Gastroesophageal sphincter (tissue), 4 donors: ENCODE measurements at regions not wholly inside any gene's neighbourhood (a gene's known extent, or its start where the extent isn't known, plus 50 kb on each side); places are given as distances from the start of the nearest gene placed in this dataset.

Experiments used
- ATAC-seq: fragments of 150-250 bp; one replicate; pipeline ENCODE4 v1.9.1; 2016; ENCODE audit warnings: mild to moderate bottlenecking, moderate library complexity
- H3K27ac ChIP-seq, 4 donors: fragments of 200-600 bp; sonication (generic) in 3 of 4; 1 replicate in 3 of 4; 2 replicates in 1 of 4; pipeline ENCODE4 v1.5.1; 2016 to 2019
- H3K27me3 ChIP-seq: fragments of 200-600 bp; sonication (generic); one replicate; pipeline ENCODE4 v1.5.1; 2019
- H3K36me3 ChIP-seq, 2 donors: fragments of 200-600 bp; sonication (generic); one replicate each; pipeline ENCODE4 v1.5.1; 2019; ENCODE audit warnings: control low read depth in 1 of 2
- H3K4me1 ChIP-seq, 3 donors: fragments of 200-600 bp; sonication (generic); 1 replicate in 2 of 3; 2 replicates in 1 of 3; pipeline ENCODE4 v1.5.1; 2016 to 2019; ENCODE audit warnings: control low read depth in 2 of 3
- H3K4me3 ChIP-seq, 2 donors: fragments of 200-600 bp; sonication (generic); one replicate each; pipeline ENCODE4 v1.5.1; 2019; ENCODE audit warnings: mild to moderate bottlenecking in 1 of 2, moderate library complexity in 1 of 2
- H3K9me3 ChIP-seq, 3 donors: fragments of 200-600 bp; sonication (generic); one replicate each; pipeline ENCODE4 v1.5.1; 2017 to 2019; ENCODE audit warnings: control low read depth in 2 of 3
- CTCF ChIP-seq, 4 experiments: fragments of 200-600 bp in 2 of 4; fragments of 450-650 bp in 2 of 4; sonication (generic) in 1 of 4; IDR thresholded peaks; one replicate each; pipeline ENCODE4 v1.5.1; 2017 to 2019; ENCODE audit warnings: antibody characterized with exemption in 4 of 4, mild to moderate bottlenecking in 2 of 4, moderate library complexity in 2 of 4
- EP300 ChIP-seq: sonication (generic); formaldehyde crosslinking; IDR thresholded peaks from one replicate; pipeline ENCODE4 v1.6.1; 2017; ENCODE audit warnings: antibody characterized with exemption, mild to moderate bottlenecking
- POLR2A ChIP-seq, 2 donors: fragments of 450-650 bp; IDR thresholded peaks; one replicate each; pipeline ENCODE4 v1.6.1; 2017; ENCODE audit warnings: antibody characterized with exemption in 2 of 2, mild to moderate bottlenecking in 2 of 2, moderate library complexity in 1 of 2
- POLR2AphosphoS5 ChIP-seq: sonication (generic); formaldehyde crosslinking; IDR thresholded peaks from one replicate; pipeline ENCODE4 v1.6.1; 2017; ENCODE audit warnings: antibody characterized with exemption
- WGBS, 2 donors: methylation state at CpG; one replicate each; pipeline ENCODE4 v1.1.5; 2018; ENCODE audit warnings: low coverage in 1 of 2; 5-methylcytosine and 5-hydroxymethylcytosine counted together

DNA sequence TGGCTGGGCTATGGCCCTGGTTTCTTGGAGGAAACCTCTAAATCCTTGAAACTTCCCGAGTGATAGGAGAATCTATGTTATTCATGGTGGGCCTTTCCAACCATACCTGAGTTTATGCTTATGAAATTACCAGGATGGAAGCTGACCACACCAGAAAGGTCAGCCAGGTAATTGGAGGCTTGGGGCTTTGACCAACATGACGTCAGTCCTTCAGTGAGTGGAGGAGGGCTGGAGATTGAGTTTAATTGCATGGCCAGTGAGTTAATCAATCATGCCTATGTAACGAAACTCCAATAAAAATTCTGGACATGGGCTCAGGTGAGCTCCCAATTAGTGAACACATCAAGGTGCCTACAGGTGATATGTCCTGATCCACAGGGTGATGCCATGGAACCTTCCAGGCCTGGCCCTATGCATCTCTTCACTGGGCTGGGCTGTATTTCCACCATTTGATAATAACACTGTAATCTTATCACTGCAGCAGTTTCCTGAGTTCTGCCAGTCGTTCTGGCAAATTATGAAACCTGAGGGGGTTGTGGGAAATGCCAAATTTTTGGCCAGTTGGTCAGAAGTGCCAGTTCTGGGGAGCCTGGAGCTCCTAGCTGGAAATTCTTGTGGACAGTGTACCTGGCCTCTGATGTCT, 106.5 kb downstream of the CDH26 start:
- no peak for ATAC-seq
- H3K27me3 ChIP-seq: peaks cover 36% of the 10 kb centered on the region
- H3K4me1 ChIP-seq: peaks cover 0 to 19% (median 3%) of the 10 kb centered on the region in 3 donors
- H3K36me3 ChIP-seq: no peaks in the 10 kb centered on the region
- WGBS, 2 donors: 100% methylated on average over 1 of the region's 4 CpGs; no CpG with 5 or more reads in 1 of the 2 donors
- H3K27ac ChIP-seq: no peak overlapping the region
- H3K4me3 ChIP-seq: no peak overlapping the region
- TF ChIP-seq POLR2AphosphoS5 (no peak), POLR2A (IDR thresholded peaks at IDR 0.05) (no peak), EP300 (no peak), CTCF (IDR thresholded peaks at IDR 0.05) (no peak)
- H3K9me3 ChIP-seq: no peaks in the 10 kb centered on the region

- Histone ChIP-seq H3K4me1 (peaks cover 0 to 19% (median 3%) of the 10 kb centered on the region in 3 donors), H3K27ac (no peak overlapping the region), H3K36me3 (no peaks in the 10 kb centered on the region), H3K27me3 (peaks cover 39% of the 10 kb centered on the region), H3K9me3 (no peaks in the 10 kb centered on the region), H3K4me3 (no peak overlapping the region)
- WGBS, 2 donors: 78 to 84% methylated on average over 2 to 5 of the region's 9 CpGs
- TF ChIP-seq POLR2A (IDR thresholded peaks at IDR 0.05) (no peak), CTCF (IDR thresholded peaks at IDR 0.05) (no peak), POLR2AphosphoS5 (no peak), EP300 (no peak)
- ATAC-seq: no peak
Measured at GRCh38 chr20:60065741-60066437, 107.7 kb downstream of the CDH26 start.

- no peak for ATAC-seq
- Histone ChIP-seq H3K27ac (no peak overlapping the region), H3K4me1 (peaks cover 0 to 19% (median 3%) of the 10 kb centered on the region in 3 donors), H3K9me3 (no peaks in the 10 kb centered on the region), H3K27me3 (peaks cover 44% of the 10 kb centered on the region), H3K36me3 (no peaks in the 10 kb centered on the region), H3K4me3 (no peak overlapping the region)
- TF ChIP-seq POLR2A (IDR thresholded peaks at IDR 0.05): no peak
- no peak for TF ChIP-seq EP300
- TF ChIP-seq CTCF (IDR thresholded peaks at IDR 0.05): no peak
- no peak for TF ChIP-seq POLR2AphosphoS5
- 42 to 69% methylated on average over 4 to 5 of the region's 7 CpGs for WGBS, 2 donors
Measured at GRCh38 chr20:60066438-60066823, 108.2 kb downstream of the CDH26 start.

DNA sequence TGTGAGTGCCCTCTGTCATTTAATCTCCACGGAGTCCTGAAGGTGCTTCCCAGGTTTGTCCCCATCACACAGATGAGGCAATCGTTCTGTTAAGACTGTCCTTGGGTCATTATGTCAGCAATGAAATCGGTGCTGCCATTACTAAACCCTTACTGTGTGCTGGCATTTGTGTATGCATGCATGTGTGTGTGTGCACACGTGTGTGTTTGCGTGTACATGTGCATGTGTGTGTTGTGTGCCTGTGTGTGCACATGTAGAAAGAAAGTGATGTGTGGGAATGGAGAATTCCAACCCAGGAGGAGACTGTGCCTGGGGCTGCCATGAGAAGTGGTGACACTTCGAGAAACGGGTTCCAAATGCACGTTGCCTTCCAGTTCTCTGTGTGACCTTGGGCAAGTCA, 110.3 kb downstream of the CDH26 start:
- Histone ChIP-seq H3K4me1 (peaks cover 0 to 4% (median 0%) of the 10 kb centered on the region in 3 donors), H3K27me3 (peaks cover 46% of the 10 kb centered on the region), H3K36me3 (no peaks in the 10 kb centered on the region), H3K9me3 (peaks cover 0 to 6% (median 0%) of the 10 kb centered on the region in 3 donors), H3K27ac (no peak overlapping the region), H3K4me3 (no peak overlapping the region)
- TF ChIP-seq EP300 (no peak), POLR2A (IDR thresholded peaks at IDR 0.05) (no peak), POLR2AphosphoS5 (no peak), CTCF (IDR thresholded peaks at IDR 0.05) (no peak)
- no peak for ATAC-seq
- 84 to 88% methylated on average over 6 to 8 of the region's 8 CpGs for WGBS, 2 donors

GRCh38 chr20:60069656-60070055, 111.4 kb downstream of the CDH26 start:
- ATAC-seq: no peak
- peaks cover 0 to 6% (median 0%) of the 10 kb centered on the region in 3 donors for H3K9me3 ChIP-seq
- H3K27me3 ChIP-seq: peaks cover 51% of the 10 kb centered on the region
- no peak for TF ChIP-seq POLR2AphosphoS5
- no peak for TF ChIP-seq EP300
- no peak for TF ChIP-seq CTCF (IDR thresholded peaks at IDR 0.05)
- TF ChIP-seq POLR2A (IDR thresholded peaks at IDR 0.05): no peak
- no peaks in the 10 kb centered on the region for H3K36me3 ChIP-seq
- no peaks in the 10 kb centered on the region for H3K4me1 ChIP-seq
- no peak overlapping the region for H3K27ac ChIP-seq
- H3K4me3 ChIP-seq: no peak overlapping the region
- WGBS, 2 donors: 4 to 21% methylated on average over 3 to 5 of the region's 8 CpGs
